Heart right ventricle (tissue), 16 donors: ENCODE measurements at regions not wholly inside any gene's neighbourhood (a gene's known extent, or its start where the extent isn't known, plus 50 kb on each side); places are given as distances from the start of the nearest gene placed in this dataset.

ENCODE experiments used
- ATAC-seq, 8 donors: fragments of 200-7000 bp; cut with Tn5 transposase; one replicate each; pipeline ENCODE4 v1.9.1; 2020; ENCODE audit warnings: mild to moderate bottlenecking in 8 of 8, moderate library complexity in 8 of 8, moderate number of reproducible peaks in 1 of 8
- DNase-seq, 2 donors: peaks; one replicate each; pipeline ENCODE4 v3.0.0-alpha.2; 2020
- H3K27ac ChIP-seq, 10 donors: fragments of 200-600 bp; sonication (generic) in 2 of 10; one replicate each; pipeline versions ENCODE4 v1.5.0 to v1.8.0; 2020 to 2022; ENCODE audit warnings: mild to moderate bottlenecking in 3 of 10
- H3K27me3 ChIP-seq, 7 donors: fragments of 200-600 bp; one replicate each; pipeline ENCODE4 v1.8.0; 2021 to 2022; ENCODE audit warnings: mild to moderate bottlenecking in 2 of 7
- H3K36me3 ChIP-seq, 9 donors: fragments of 200-600 bp; sonication (generic) in 1 of 9; one replicate each; pipeline versions ENCODE4 v1.5.0 to v1.8.0; 2020 to 2022; ENCODE audit warnings: mild to moderate bottlenecking in 2 of 9
- H3K4me1 ChIP-seq, 9 donors: fragments of 200-600 bp; sonication (generic) in 1 of 9; one replicate each; pipeline versions ENCODE4 v1.5.0 to v1.8.0; 2020 to 2022; ENCODE audit warnings: mild to moderate bottlenecking in 4 of 9
- H3K4me3 ChIP-seq, 10 donors: fragments of 200-600 bp; sonication (generic) in 2 of 10; one replicate each; pipeline versions ENCODE4 v1.5.0 to v1.8.0; 2020 to 2022; ENCODE audit warnings: mild to moderate bottlenecking in 7 of 10, moderate library complexity in 2 of 10
- H3K9me3 ChIP-seq, 11 donors: fragments of 200-600 bp in 10 of 11; sonication (generic) in 2 of 11; one replicate each; pipeline versions ENCODE4 v1.5.0 to v1.8.0; 2013 to 2022; ENCODE audit warnings: mild to moderate bottlenecking in 2 of 11, control low read depth in 1 of 11, moderate library complexity in 1 of 11
- WGBS, 2 donors: extraction: QIAGEN DNeasy Blood & Tissue Kit; methylation state at CpG; one replicate each; pipeline ENCODE4 v1.1.7; 2013; ENCODE audit warnings: inconsistent platforms in 1 of 2; 5-methylcytosine and 5-hydroxymethylcytosine counted together
- intact Hi-C, 10 donors: fragments of 100-400 bp; cut with DNase I; formaldehyde crosslinking; loops; one replicate each; pipeline versions ENCODE4 v1.11.1 to v1.14.2; 2022
- TF ChIP-seq, protein P1 (sequence below), 9 donors: fragments of 200-600 bp; sonication (generic) in 2 of 9; IDR thresholded peaks; one replicate each; pipeline versions ENCODE4 v1.5.0 to v1.8.0; 2021 to 2022; ENCODE audit warnings: antibody characterized with exemption in 9 of 9, mild to moderate bottlenecking in 5 of 9, moderate library complexity in 1 of 9
- donor health status: Arrhythmogenic right ventricular cardiomyopathy.
- donor health status: ischemic (EF 13 %, LVEDD 7.1; RV severe dilation, severe dysfunction).
- donor health status: healthy with polysubstance abuse.
- donor health status: DM: no; HTN: yes; CAD: no.
- donor health status: DM: no; HTN: no; CAD: no.
- donor health status: ischemic (EF 25% LVEDD 6.9; RV normal size, moderate dysfunction).
- donor health status: ischemic (EF 25% LVEDD 5.7; RV mildly dilated, moderate dysfunction).
- donor health status: healthy.
- donor health status: DM: yes; HTN: yes; CAD: no.
- donor health status: Ischemic cardiomyopathy.
- donor health status: ischemic (EF 35%, LVEDD 5.7; RV mildly dilated, moderate dysfunction).
- donor health status: nonischemic (EF 11% LVEDD 7.7; RV severe dilation, severe dysfunction).
- donor health status: DM: yes; HTN: yes; CAD: no.
- donor health status: PGD.
- donor health status: ischemic (EF 29% LVEDD 5.4; RV normal size, mild dysfunction).
- donor health status: nonischemic (EF 23%, LVEDD 6.1; RV moderate dilation, normal function).

- TF ChIP-seq, protein P1, sequence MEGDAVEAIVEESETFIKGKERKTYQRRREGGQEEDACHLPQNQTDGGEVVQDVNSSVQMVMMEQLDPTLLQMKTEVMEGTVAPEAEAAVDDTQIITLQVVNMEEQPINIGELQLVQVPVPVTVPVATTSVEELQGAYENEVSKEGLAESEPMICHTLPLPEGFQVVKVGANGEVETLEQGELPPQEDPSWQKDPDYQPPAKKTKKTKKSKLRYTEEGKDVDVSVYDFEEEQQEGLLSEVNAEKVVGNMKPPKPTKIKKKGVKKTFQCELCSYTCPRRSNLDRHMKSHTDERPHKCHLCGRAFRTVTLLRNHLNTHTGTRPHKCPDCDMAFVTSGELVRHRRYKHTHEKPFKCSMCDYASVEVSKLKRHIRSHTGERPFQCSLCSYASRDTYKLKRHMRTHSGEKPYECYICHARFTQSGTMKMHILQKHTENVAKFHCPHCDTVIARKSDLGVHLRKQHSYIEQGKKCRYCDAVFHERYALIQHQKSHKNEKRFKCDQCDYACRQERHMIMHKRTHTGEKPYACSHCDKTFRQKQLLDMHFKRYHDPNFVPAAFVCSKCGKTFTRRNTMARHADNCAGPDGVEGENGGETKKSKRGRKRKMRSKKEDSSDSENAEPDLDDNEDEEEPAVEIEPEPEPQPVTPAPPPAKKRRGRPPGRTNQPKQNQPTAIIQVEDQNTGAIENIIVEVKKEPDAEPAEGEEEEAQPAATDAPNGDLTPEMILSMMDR (IDR thresholded peaks at IDR 0.05), result no peak
- Histone ChIP-seq H3K4me1 (peaks cover 12 to 75% (median 60%) of the 10 kb centered on the region in 9 donors), H3K27ac (no peak overlapping the region), H3K36me3 (no peaks in the 10 kb centered on the region), H3K27me3 (no peaks in the 10 kb centered on the region), H3K9me3 (no peaks in the 10 kb centered on the region), H3K4me3 (no peak overlapping the region)
- intact Hi-C loops, result loop anchor here in 2 of 10 donors (5.0 to 10.0 kb wide), 2 partner anchors 48 to 51 kb away; no protein-coding TSS in a partner anchor
- DNase-seq, result no peak
- WGBS, 2 donors, result 86 to 88% methylated on average over 6 of the region's 6 CpGs
- ATAC-seq, result no peak
Observed at GRCh38 chr9:109916316-109916715, 136.3 kb downstream of the PALM2AKAP2 start.

DNA sequence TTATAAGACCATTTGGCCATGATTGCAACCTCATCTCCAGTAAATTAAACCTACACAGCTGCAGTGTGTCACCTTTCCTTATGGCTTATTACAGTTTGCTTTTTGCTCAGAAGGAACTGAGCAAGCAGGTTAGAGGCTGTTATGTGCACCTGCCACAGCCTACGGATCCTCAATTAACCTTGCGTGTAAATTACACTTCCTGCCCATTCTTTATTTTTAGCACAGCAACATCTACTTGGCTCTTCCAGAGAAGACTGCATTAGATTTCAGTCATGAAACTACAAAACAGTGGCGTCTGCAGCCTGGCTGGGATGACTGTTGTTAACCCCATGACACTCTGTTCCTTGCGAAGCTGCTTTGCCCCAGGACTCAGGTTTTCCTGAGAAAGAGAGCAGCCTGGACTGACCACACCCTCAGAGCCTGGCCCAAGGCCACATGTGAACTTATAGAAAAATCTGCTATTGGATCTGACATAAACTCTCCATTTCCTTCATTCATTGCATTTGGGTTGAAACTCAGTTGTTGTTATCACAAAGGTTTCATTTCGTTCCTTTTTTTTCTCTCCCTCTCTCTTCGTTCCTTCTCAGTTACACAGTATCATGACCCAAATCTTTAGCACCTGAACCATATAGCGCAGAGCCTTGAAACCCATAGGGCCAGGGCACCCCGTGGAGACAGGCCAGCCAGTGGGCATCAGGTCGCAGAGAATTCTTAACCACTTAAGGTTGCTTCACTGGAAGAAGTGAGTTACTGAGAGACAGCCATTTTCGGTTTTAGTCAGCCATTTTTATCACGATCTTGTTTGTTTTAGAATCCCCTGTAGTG is 138.6 kb downstream of the PALM2AKAP2 start:
- Histone ChIP-seq H3K4me1 (peaks cover 0 to 75% (median 47%) of the 10 kb centered on the region in 9 donors), H3K9me3 (no peaks in the 10 kb centered on the region), H3K27me3 (no peaks in the 10 kb centered on the region), H3K4me3 (no peak overlapping the region), H3K36me3 (no peaks in the 10 kb centered on the region), H3K27ac (peak overlapping the region in 8 of 10 donors; percentile 7 to 59 (median 36))
- WGBS, 2 donors, result 54 to 58% methylated on average over 11 of the region's 11 CpGs
- ATAC-seq, result peak; percentile 24 to 58 (median 37)
- intact Hi-C loops, result loop anchor here in 2 of 10 donors (5.0 to 10.0 kb wide), 2 partner anchors 46 to 49 kb away; no protein-coding TSS in a partner anchor
- no peak for DNase-seq
- TF ChIP-seq, protein P1 (IDR thresholded peaks at IDR 0.05), result no peak

DNA sequence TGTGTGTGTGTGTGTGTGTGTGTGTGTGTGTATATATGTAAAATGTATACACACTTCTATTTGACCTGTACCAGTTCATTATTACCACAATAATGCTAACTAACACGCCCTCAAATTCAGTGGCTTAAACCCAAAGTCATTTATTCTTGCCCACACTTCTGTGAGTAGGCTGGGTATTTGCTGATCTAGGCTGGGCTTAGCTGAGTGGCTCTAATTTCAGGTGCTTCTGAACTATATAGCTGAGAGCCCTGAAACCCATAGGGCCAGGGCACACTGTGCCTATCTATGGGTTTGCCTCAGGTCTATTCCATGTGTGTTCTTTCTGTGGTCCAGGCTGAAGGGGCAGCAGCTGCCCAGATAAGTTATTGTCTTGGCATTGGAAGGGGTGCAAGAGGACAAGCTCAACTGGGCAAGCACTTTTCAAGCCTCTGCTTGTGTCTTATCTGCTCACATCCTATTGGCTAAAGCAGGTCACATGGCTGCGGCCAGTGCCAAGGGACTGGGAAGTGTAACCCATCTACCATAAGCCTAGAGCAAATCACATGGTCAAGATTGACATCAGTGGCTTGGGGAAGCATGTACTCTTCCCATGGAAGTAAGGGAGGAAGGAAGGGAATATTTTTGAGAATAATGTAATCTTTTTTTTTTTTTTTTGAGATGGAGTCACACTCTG is 139.9 kb downstream of the PALM2AKAP2 start:
- H3K36me3 ChIP-seq, result peaks cover 0 to 13% (median 0%) of the 10 kb centered on the region in 9 donors
- ATAC-seq, result peak in 1 of 8 donors; percentile 20
- H3K27me3 ChIP-seq, result no peaks in the 10 kb centered on the region
- H3K4me1 ChIP-seq, result peaks cover 0 to 66% (median 41%) of the 10 kb centered on the region in 9 donors
- H3K27ac ChIP-seq, result no peak overlapping the region
- no peak overlapping the region for H3K4me3 ChIP-seq
- 98 to 100% methylated on average over 2 of the region's 2 CpGs for WGBS, 2 donors
- DNase-seq, result no peak
- TF ChIP-seq, protein P1 (IDR thresholded peaks at IDR 0.05), result no peak
- H3K9me3 ChIP-seq, result no peaks in the 10 kb centered on the region
- intact Hi-C loops, result loop anchor here in 3 of 10 donors (5.0 to 10.0 kb wide), 3 partner anchors 45 to 1865 kb away; no protein-coding TSS in a partner anchor
